Common myeloid progenitor, CD34-positive (primary cell): ENCODE measurements at regions not wholly inside any gene's neighbourhood (a gene's known extent, or its start where the extent isn't known, plus 50 kb on each side); places are given as distances from the start of the nearest gene placed in this dataset.
A peak's percentile ranks its signal among the peaks of the same experiment; 100 is the strongest.

ENCODE experiments used
- CTCF ChIA-PET: fragments of 350-600 bp; sonication (Branson Sonifier 250); formaldehyde crosslinking; loops from one replicate; lab custom pipeline; 2021; ENCODE audit warnings: antibody characterized with exemption; lab: Charles Lee
- POLR2A ChIA-PET: fragments of 350-600 bp; sonication (Branson Sonifier 250); formaldehyde crosslinking; loops from one replicate; lab custom pipeline; 2021; ENCODE audit warnings: antibody characterized with exemption; lab: Charles Lee
- DNase-seq, 3 donors: peaks; one replicate each; pipeline versions ENCODE4 v3.0.0 to v3.0.0-alpha.2; 2013
- H3K27ac ChIP-seq, 2 experiments: 1 replicate in 1 of 2; 2 replicates in 1 of 2; pipeline ENCODE4 v1.7.0; 2013; ENCODE audit warnings: inconsistent platforms in 2 of 2, low read length in 2 of 2, mild to moderate bottlenecking in 2 of 2, low read depth in 1 of 2, moderate library complexity in 1 of 2; ENCODE audit not compliant: severe bottlenecking in 2 of 2, insufficient read depth in 1 of 2, poor library complexity in 1 of 2
- H3K27me3 ChIP-seq, 5 experiments: replicated peaks in 2 of 5; 1 replicate in 3 of 5; 2 replicates in 2 of 5; pipeline versions ENCODE4 v1.6.1 to v1.7.0; 2013; ENCODE audit warnings: low read length in 4 of 5, mild to moderate bottlenecking in 2 of 5, moderate library complexity in 2 of 5, inconsistent platforms in 1 of 5; ENCODE audit not compliant: insufficient read depth in 5 of 5, control insufficient read depth in 4 of 5
- H3K36me3 ChIP-seq, 4 experiments: 1 replicate in 2 of 4; 2 replicates in 2 of 4; pipeline versions ENCODE4 v1.6.1 to v1.7.0; 2013; ENCODE audit warnings: low read length in 3 of 4, control low read depth in 1 of 4, mild to moderate bottlenecking in 1 of 4; ENCODE audit not compliant: control insufficient read depth in 4 of 4, insufficient read depth in 4 of 4
- H3K4me1 ChIP-seq, 4 experiments: 1 replicate in 3 of 4; 2 replicates in 1 of 4; pipeline versions ENCODE4 v1.6.1 to v1.7.1; 2013; ENCODE audit warnings: low read length in 3 of 4, mild to moderate bottlenecking in 3 of 4, control low read depth in 1 of 4, inconsistent platforms in 1 of 4, moderate library complexity in 1 of 4; ENCODE audit not compliant: control insufficient read depth in 4 of 4, insufficient read depth in 4 of 4; ENCODE audit errors: control extremely low read depth in 1 of 4
- H3K4me3 ChIP-seq, 7 experiments: 1 replicate in 4 of 7; 2 replicates in 3 of 7; pipeline versions ENCODE4 v1.5.1 to v1.7.0; 2013; ENCODE audit warnings: mild to moderate bottlenecking in 7 of 7, low read length in 6 of 7, moderate library complexity in 6 of 7, inconsistent platforms in 2 of 7, low read depth in 2 of 7, control low read depth in 1 of 7; ENCODE audit not compliant: insufficient read depth in 4 of 7, control insufficient read depth in 1 of 7; ENCODE audit errors: extremely low read depth in 1 of 7
- H3K9me3 ChIP-seq, 5 experiments: 1 replicate in 4 of 5; 2 replicates in 1 of 5; pipeline versions ENCODE4 v1.6.1 to v1.7.1; 2013; ENCODE audit warnings: low read length in 4 of 5, mild to moderate bottlenecking in 2 of 5, inconsistent platforms in 1 of 5, low read depth in 1 of 5, moderate library complexity in 1 of 5; ENCODE audit not compliant: control insufficient read depth in 4 of 5, insufficient read depth in 2 of 5; ENCODE audit errors: control extremely low read depth in 1 of 5
- WGBS: methylation state at CpG from one replicate; pipeline ENCODE4 v1.1.5; 2013; ENCODE audit not compliant: insufficient coverage; 5-methylcytosine and 5-hydroxymethylcytosine counted together

DNA sequence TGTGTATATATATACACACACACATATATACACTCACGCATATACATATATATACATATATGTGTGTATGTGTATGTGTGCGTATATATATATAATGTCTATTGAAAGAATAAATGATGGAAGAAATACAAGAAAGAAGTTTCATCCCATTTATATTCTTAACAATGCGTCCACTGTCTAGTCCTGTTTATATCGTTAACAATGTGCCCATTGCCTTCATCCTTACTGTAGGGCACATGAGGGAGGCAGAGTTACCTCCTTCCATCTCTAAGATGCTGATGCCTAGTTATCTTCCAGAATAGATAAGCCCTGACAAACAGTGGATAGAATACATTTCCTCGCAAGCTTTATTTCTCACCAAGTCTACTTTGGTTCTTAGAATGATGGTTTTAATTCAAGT, 389.8 kb upstream of the SEMA6A start:
- no peaks in the 10 kb centered on the region for H3K36me3 ChIP-seq
- ChIA-PET CTCF (no interaction called here), POLR2A (no interaction called here)
- WGBS: 100% methylated on average over 2 of the region's 5 CpGs
- no peak for DNase-seq
- H3K27ac ChIP-seq: no peak overlapping the region
- no peaks in the 10 kb centered on the region for H3K4me1 ChIP-seq
- no peak overlapping the region for H3K4me3 ChIP-seq
- H3K9me3 ChIP-seq: no peaks in the 10 kb centered on the region
- no peaks in the 10 kb centered on the region for H3K27me3 ChIP-seq

DNA sequence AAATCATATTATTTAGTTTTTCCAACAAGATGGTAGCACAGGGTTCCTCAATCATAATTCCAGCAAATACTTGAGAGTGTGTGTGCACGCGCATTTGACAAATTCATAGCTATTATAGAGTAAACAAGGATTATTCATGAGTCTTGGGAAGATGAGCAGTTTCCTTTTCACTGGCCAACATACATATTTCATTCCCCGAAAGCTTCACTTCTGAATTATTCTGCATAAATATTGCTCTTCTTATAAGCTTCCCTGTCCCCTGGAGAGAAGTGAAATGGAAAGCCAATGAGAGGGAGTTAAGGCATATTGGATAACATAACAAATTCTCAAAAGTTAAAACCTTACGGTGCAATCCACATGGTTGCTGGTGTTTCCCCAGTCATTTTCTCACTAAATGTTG, 386.4 kb upstream of the SEMA6A start:
- Histone ChIP-seq H3K9me3 (no peaks in the 10 kb centered on the region), H3K27ac (no peak overlapping the region), H3K27me3 (no peaks in the 10 kb centered on the region), H3K4me3 (no peak overlapping the region), H3K4me1 (no peaks in the 10 kb centered on the region), H3K36me3 (no peaks in the 10 kb centered on the region)
- ChIA-PET CTCF (interaction anchor here (0.6 kb wide), 2 partner anchors 14 to 1189 kb away, joined by 3 read pairs; no protein-coding TSS in a partner anchor), POLR2A (no interaction called here)
- 100% methylated on average over 1 of the region's 4 CpGs for WGBS
- no peak for DNase-seq

- no peaks in the 10 kb centered on the region for H3K4me1 ChIP-seq
- H3K27me3 ChIP-seq: no peaks in the 10 kb centered on the region
- CTCF ChIA-PET: no interaction called here
- H3K9me3 ChIP-seq: no peaks in the 10 kb centered on the region
- no peak overlapping the region for H3K27ac ChIP-seq
- no peak overlapping the region for H3K4me3 ChIP-seq
- POLR2A ChIA-PET: no interaction called here
- no peak for DNase-seq
- WGBS: 100% methylated on average over 1 of the region's 1 CpG
- H3K36me3 ChIP-seq: no peaks in the 10 kb centered on the region
Observed at GRCh38 chr5:116959843-116960242, 385.2 kb upstream of the SEMA6A start.

DNA sequence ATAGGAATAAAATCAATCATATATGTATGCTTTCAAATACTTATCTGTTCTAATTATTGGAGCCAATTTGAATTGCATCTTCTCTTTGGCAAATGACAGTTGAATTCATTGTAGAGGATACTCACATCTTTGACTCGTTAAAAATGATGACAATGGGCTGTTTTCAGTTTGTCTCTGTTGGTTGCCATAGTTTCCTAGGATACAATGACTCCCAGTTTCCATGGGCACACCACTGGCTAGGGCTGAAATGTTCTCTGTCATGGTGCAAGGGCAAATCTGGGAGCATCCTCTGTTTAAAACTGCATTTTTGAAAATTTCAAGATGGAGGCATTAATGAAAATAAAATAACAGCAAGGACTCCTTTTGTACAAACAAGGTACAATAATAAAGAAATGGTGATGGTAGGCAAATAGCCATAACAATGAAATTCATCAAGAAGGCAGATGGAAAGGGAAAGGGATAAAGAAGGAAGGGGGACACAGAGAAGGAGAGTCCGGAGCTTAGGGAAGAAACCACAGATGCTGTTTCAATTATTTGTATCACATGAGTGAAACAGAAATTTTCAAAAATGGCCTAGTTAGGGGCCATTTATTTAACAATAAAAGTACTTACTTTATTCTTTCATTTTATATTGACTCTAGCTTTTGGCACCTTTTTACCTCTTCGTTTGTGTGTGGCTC, 378.8 kb upstream of the SEMA6A start:
- H3K27me3 ChIP-seq: no peaks in the 10 kb centered on the region
- ChIA-PET POLR2A (no interaction called here), CTCF (no interaction called here)
- H3K27ac ChIP-seq: no peak overlapping the region
- no peaks in the 10 kb centered on the region for H3K9me3 ChIP-seq
- DNase-seq: no peak
- H3K4me3 ChIP-seq: no peak overlapping the region
- H3K36me3 ChIP-seq: no peaks in the 10 kb centered on the region
- WGBS: 100% methylated on average over 1 of the region's 3 CpGs
- H3K4me1 ChIP-seq: no peaks in the 10 kb centered on the region

DNA sequence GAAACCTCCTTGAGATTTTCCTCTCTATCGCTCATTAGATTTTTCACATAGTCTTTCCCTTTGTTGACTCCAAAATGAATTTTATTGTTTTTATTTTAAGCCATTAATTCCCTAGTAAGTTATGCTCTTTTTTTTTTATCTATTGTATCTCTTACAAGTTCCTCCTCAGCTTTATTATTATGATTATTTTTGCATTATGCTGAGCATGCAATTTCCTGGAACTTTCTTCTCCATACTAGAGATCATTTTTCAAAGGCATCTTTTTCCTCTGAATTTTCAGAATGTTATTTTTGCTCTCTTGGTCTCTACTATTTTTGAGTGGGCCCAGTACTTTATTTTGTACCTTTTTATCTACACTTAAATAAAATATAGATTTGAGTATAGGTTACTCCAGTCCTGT, 376.6 kb upstream of the SEMA6A start:
- no peak for DNase-seq
- no peak overlapping the region for H3K4me3 ChIP-seq
- CTCF ChIA-PET: no interaction called here
- WGBS: no CpG with 5 or more reads among the region's 1 CpG
- H3K9me3 ChIP-seq: no peaks in the 10 kb centered on the region
- peaks cover 0 to 3% (median 1%) of the 10 kb centered on the region in 4 experiments for H3K4me1 ChIP-seq
- H3K36me3 ChIP-seq: no peaks in the 10 kb centered on the region
- no peak overlapping the region for H3K27ac ChIP-seq
- H3K27me3 ChIP-seq: no peaks in the 10 kb centered on the region
- POLR2A ChIA-PET: no interaction called here

- 65% methylated on average over 13 of the region's 15 CpGs for WGBS
- no peak overlapping the region for H3K27ac ChIP-seq
- DNase-seq: peak; percentile 70 to 85 (median 84)
- ChIA-PET POLR2A (no interaction called here), CTCF (interaction anchor here (0.7 to 1.3 kb wide), 6 partner anchors 11 to 811 kb away, joined by 3 to 5 read pairs (median 3); no protein-coding TSS in a partner anchor)
- H3K36me3 ChIP-seq: no peaks in the 10 kb centered on the region
- H3K4me3 ChIP-seq: no peak overlapping the region
- no peaks in the 10 kb centered on the region for H3K27me3 ChIP-seq
- peaks cover 0 to 3% (median 1%) of the 10 kb centered on the region in 4 experiments for H3K4me1 ChIP-seq
- no peaks in the 10 kb centered on the region for H3K9me3 ChIP-seq
Observed at GRCh38 chr5:116947691-116948528, 373.3 kb upstream of the SEMA6A start.
